Right atrium auricular region (tissue), 2 donors: ENCODE measurements at regions not wholly inside any gene's neighbourhood (a gene's known extent, or its start where the extent isn't known, plus 50 kb on each side); places are given as distances from the start of the nearest gene placed in this dataset.

Experiments
- DNase-seq: peaks from one replicate; pipeline ENCODE4 v3.0.0-alpha.2; 2019; ENCODE audit warnings: low spot score
- H3K27ac ChIP-seq, 2 donors: fragments of 200-600 bp; sonication (generic); 1 replicate in 1 of 2; 2 replicates in 1 of 2; pipeline ENCODE4 v1.5.1; 2016 to 2019
- H3K27me3 ChIP-seq, 2 donors: fragments of 200-600 bp; sonication (generic); one replicate each; pipeline versions ENCODE4 v1.5.1 to v1.6.0; 2017 to 2019
- H3K36me3 ChIP-seq: fragments of 200-600 bp; sonication (generic); one replicate; pipeline ENCODE4 v1.5.1; 2016
- H3K4me1 ChIP-seq, 2 donors: fragments of 200-600 bp; sonication (generic); one replicate each; pipeline versions ENCODE4 v1.5.1 to v1.6.0; 2017 to 2019
- H3K4me3 ChIP-seq, 2 donors: fragments of 200-600 bp; sonication (generic); 1 replicate in 1 of 2; 2 replicates in 1 of 2; pipeline ENCODE4 v1.5.1; 2017 to 2019; ENCODE audit warnings: mild to moderate bottlenecking in 1 of 2, moderate library complexity in 1 of 2
- H3K9me3 ChIP-seq, 2 donors: fragments of 200-600 bp; sonication (generic); one replicate each; pipeline ENCODE4 v1.5.1; 2019
- CTCF ChIP-seq, 2 donors: fragments of 200-600 bp; sonication (generic); IDR thresholded peaks; one replicate each; pipeline ENCODE4 v1.5.1; 2019; ENCODE audit warnings: antibody characterized with exemption in 2 of 2

- no peaks in the 10 kb centered on the region for H3K27me3 ChIP-seq
Observed at GRCh38 chr1:95431235-95431634, 197.2 kb downstream of the RWDD3 start.

GRCh38 chr1:95435611-95436010 is 201.6 kb downstream of the RWDD3 start:
- Histone ChIP-seq H3K27ac (no peak overlapping the region), H3K4me1 (no peaks in the 10 kb centered on the region), H3K27me3 (no peaks in the 10 kb centered on the region), H3K36me3 (no peaks in the 10 kb centered on the region), H3K4me3 (no peak overlapping the region), H3K9me3 (no peaks in the 10 kb centered on the region)
- no peak for DNase-seq
- no peak for TF ChIP-seq CTCF (IDR thresholded peaks at IDR 0.05)

More at GRCh38 chr1:95431235-95431634, 197.2 kb downstream of the RWDD3 start:
- H3K4me3 ChIP-seq = no peak overlapping the region
- no peak overlapping the region for H3K27ac ChIP-seq
- no peaks in the 10 kb centered on the region for H3K4me1 ChIP-seq
- H3K36me3 ChIP-seq = no peaks in the 10 kb centered on the region
- no peak for TF ChIP-seq CTCF (IDR thresholded peaks at IDR 0.05)
- no peaks in the 10 kb centered on the region for H3K9me3 ChIP-seq
- DNase-seq = no peak

- Histone ChIP-seq H3K9me3 (no peaks in the 10 kb centered on the region), H3K36me3 (no peaks in the 10 kb centered on the region), H3K27me3 (no peaks in the 10 kb centered on the region), H3K27ac (no peak overlapping the region), H3K4me1 (no peaks in the 10 kb centered on the region), H3K4me3 (no peak overlapping the region)
- no peak for DNase-seq
- no peak for TF ChIP-seq CTCF (IDR thresholded peaks at IDR 0.05)
Observed at GRCh38 chr1:95437011-95437410, 203.0 kb downstream of the RWDD3 start.

- TF ChIP-seq CTCF (IDR thresholded peaks at IDR 0.05) = no peak
- no peaks in the 10 kb centered on the region for H3K27me3 ChIP-seq
- no peak overlapping the region for H3K27ac ChIP-seq
- no peaks in the 10 kb centered on the region for H3K4me1 ChIP-seq
- no peak for DNase-seq
- H3K9me3 ChIP-seq = no peaks in the 10 kb centered on the region
- no peaks in the 10 kb centered on the region for H3K36me3 ChIP-seq
- no peak overlapping the region for H3K4me3 ChIP-seq
Observed at GRCh38 chr1:95437781-95438180, 203.8 kb downstream of the RWDD3 start.

GRCh38 chr1:95438218-95438948 is 204.4 kb downstream of the RWDD3 start:
- Histone ChIP-seq H3K36me3 (no peaks in the 10 kb centered on the region), H3K4me3 (no peak overlapping the region)
- TF ChIP-seq CTCF (IDR thresholded peaks at IDR 0.05) = no peak

GRCh38 chr1:95440511-95440910 is 206.5 kb downstream of the RWDD3 start:
- Histone ChIP-seq H3K9me3 (no peaks in the 10 kb centered on the region), H3K4me3 (no peak overlapping the region), H3K36me3 (no peaks in the 10 kb centered on the region), H3K4me1 (no peaks in the 10 kb centered on the region), H3K27ac (no peak overlapping the region), H3K27me3 (no peaks in the 10 kb centered on the region)
- no peak for DNase-seq
- TF ChIP-seq CTCF (IDR thresholded peaks at IDR 0.05) = no peak

More at GRCh38 chr1:95438218-95438948, 204.4 kb downstream of the RWDD3 start:
- DNase-seq = no peak
- Histone ChIP-seq H3K27me3 (no peaks in the 10 kb centered on the region), H3K27ac (no peak overlapping the region), H3K9me3 (no peaks in the 10 kb centered on the region), H3K4me1 (no peaks in the 10 kb centered on the region)
